Peyer's patch (tissue), 4 donors: ENCODE measurements at regions not wholly inside any gene's neighbourhood (a gene's known extent, or its start where the extent isn't known, plus 50 kb on each side); places are given as distances from the start of the nearest gene placed in this dataset.

ENCODE experiments used
- DNase-seq, 3 donors: peaks; one replicate each; pipeline ENCODE4 v3.0.0-alpha.2; 2017 to 2019
- H3K27ac ChIP-seq, 4 donors: fragments of 200-600 bp; sonication (generic); one replicate each; pipeline ENCODE4 v1.5.1; 2016 to 2019
- H3K27me3 ChIP-seq, 2 donors: fragments of 200-600 bp; sonication (generic); one replicate each; pipeline ENCODE4 v1.5.1; 2019
- H3K36me3 ChIP-seq, 3 donors: fragments of 200-600 bp; sonication (generic); one replicate each; pipeline ENCODE4 v1.5.1; 2016 to 2019
- H3K4me1 ChIP-seq, 4 donors: fragments of 200-600 bp; sonication (generic); one replicate each; pipeline ENCODE4 v1.5.1; 2016 to 2019
- H3K4me3 ChIP-seq, 4 donors: fragments of 200-600 bp; sonication (generic); 1 replicate in 3 of 4; 2 replicates in 1 of 4; pipeline ENCODE4 v1.5.1; 2016 to 2019; ENCODE audit warnings: mild to moderate bottlenecking in 1 of 4
- H3K9me3 ChIP-seq, 4 donors: fragments of 200-600 bp; sonication (generic); one replicate each; pipeline ENCODE4 v1.5.1; 2016 to 2019; ENCODE audit warnings: mild to moderate bottlenecking in 1 of 4
- CTCF ChIP-seq, 6 experiments: fragments of 450-650 bp in 4 of 6; fragments of 200-600 bp in 2 of 6; sonication (generic) in 1 of 6; IDR thresholded peaks; one replicate each; pipeline ENCODE4 v1.5.1; 2017 to 2019; ENCODE audit warnings: antibody characterized with exemption in 6 of 6, mild to moderate bottlenecking in 3 of 6, moderate library complexity in 1 of 6
- POLR2A ChIP-seq, 2 donors: fragments of 450-650 bp; IDR thresholded peaks; one replicate each; pipeline ENCODE4 v1.5.1; 2017; ENCODE audit warnings: antibody characterized with exemption in 2 of 2, mild to moderate bottlenecking in 2 of 2, moderate library complexity in 2 of 2

DNA sequence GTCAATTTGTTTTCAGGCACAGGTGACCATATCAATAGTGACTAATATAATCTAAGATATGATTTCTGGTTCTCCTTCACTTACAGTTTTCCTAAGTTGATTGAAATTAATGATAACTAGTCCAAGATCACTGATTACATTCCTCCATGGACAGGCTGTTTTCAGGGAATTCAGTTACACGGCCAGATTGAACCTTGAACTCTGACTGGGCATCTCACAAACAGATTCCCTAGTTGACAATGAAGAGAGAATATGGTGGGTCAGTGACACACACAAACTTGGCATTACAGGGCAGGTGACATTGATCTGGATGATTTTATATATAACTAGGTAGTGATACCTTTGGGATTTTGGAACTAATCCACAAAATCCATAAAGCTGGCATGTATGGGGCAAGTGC lies 110.2 kb upstream of the EGR2 start:
- H3K4me3 ChIP-seq = no peak overlapping the region
- no peaks in the 10 kb centered on the region for H3K4me1 ChIP-seq
- H3K36me3 ChIP-seq = no peaks in the 10 kb centered on the region
- TF ChIP-seq CTCF (IDR thresholded peaks at IDR 0.05) = no peak
- TF ChIP-seq POLR2A (IDR thresholded peaks at IDR 0.05) = no peak
- no peak overlapping the region for H3K27ac ChIP-seq
- H3K9me3 ChIP-seq = no peaks in the 10 kb centered on the region
- no peaks in the 10 kb centered on the region for H3K27me3 ChIP-seq
- no peak for DNase-seq

DNA sequence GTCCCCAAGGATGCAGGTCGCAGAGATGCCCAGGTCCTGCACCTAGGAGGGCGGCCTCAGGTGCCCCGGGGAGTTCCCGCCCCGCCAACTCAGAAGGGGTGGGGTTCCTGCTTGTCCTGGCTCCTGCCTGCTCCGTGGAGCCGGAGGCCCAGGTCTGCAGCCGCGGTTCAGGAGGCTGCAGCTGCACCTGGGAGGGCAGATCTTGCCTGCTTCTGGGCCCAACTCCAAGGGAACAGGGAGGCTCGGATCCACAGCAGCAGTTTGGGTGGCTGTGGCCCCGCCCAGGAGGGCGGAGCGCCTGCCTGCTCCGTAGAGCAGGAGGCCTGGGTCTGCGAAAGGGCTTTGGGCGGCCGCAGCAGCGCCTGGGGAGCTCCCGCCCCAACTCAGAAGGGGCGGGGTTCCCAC lies 108.2 kb upstream of the EGR2 start:
- no peak for TF ChIP-seq CTCF (IDR thresholded peaks at IDR 0.05)
- TF ChIP-seq POLR2A (IDR thresholded peaks at IDR 0.05) = no peak
- DNase-seq = no peak
- H3K27ac ChIP-seq = no peak overlapping the region
- no peaks in the 10 kb centered on the region for H3K36me3 ChIP-seq
- H3K4me3 ChIP-seq = peak overlapping the region in 1 of 4 donors; percentile 6
- H3K4me1 ChIP-seq = no peaks in the 10 kb centered on the region
- no peaks in the 10 kb centered on the region for H3K9me3 ChIP-seq
- no peaks in the 10 kb centered on the region for H3K27me3 ChIP-seq

DNA sequence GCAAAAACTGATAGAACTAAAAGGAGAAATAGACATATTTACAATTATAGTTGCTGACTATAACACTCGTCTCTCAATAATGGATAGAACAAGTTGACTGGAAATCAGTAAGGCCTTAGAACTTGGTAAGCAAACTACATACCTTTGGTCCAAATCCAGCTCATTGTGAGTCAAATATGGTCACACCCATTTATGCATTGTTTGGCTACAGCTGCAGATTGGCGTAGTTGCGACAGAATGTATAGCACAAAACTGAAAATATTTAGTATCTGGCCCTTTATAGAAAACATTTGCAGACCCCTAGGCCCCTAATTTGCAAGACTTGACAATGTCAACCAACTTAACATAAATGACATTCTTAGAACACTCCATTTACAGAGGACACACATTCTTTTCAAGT lies 103.6 kb upstream of the EGR2 start:
- Histone ChIP-seq H3K4me1 (no peaks in the 10 kb centered on the region), H3K27me3 (no peaks in the 10 kb centered on the region), H3K9me3 (no peaks in the 10 kb centered on the region), H3K4me3 (no peak overlapping the region), H3K36me3 (no peaks in the 10 kb centered on the region), H3K27ac (no peak overlapping the region)
- no peak for DNase-seq
- TF ChIP-seq POLR2A (IDR thresholded peaks at IDR 0.05) = no peak
- TF ChIP-seq CTCF (IDR thresholded peaks at IDR 0.05) = no peak

DNA sequence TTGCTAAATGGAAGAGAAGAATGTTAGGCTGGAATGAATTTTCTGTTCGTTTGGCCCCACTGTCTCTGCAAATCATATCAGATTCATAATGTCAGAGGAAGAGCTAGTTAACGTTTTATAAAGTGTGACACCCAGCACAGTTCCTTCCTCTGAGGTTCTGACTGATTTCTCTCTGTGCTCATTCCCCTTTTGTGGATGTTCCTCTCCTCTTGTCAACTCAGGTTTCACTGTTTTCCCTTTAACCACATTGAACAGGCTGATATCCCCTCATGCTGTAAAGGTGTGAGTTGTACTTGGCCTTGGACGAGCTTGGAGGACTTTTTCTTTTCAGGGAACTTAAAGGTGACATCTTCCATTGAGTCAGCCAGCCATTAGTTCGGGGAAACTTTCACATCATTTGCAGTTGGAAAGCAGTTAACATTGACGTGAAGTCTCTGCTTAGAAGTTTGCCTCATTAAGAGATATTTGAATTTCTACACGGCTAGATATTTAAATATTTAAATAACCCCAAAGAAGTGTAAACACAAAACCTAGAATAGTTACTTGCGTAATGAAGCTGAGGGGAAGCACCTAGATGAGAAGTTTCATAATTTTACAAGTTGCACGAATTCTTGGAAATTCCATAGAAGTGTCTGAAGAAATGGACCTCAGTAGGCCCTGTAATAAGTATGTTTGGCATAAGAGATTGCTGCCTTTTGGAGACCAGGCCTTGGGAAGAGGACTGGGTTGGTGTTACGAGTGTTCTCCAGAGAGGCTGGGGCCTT lies 101.5 kb upstream of the EGR2 start:
- no peak for DNase-seq
- Histone ChIP-seq H3K4me1 (no peaks in the 10 kb centered on the region), H3K9me3 (no peaks in the 10 kb centered on the region), H3K27me3 (no peaks in the 10 kb centered on the region), H3K36me3 (no peaks in the 10 kb centered on the region), H3K27ac (no peak overlapping the region), H3K4me3 (no peak overlapping the region)
- TF ChIP-seq POLR2A (IDR thresholded peaks at IDR 0.05) (no peak), CTCF (IDR thresholded peaks at IDR 0.05) (no peak)

- Histone ChIP-seq H3K9me3 (no peaks in the 10 kb centered on the region), H3K36me3 (no peaks in the 10 kb centered on the region), H3K4me3 (no peak overlapping the region), H3K4me1 (no peaks in the 10 kb centered on the region), H3K27ac (no peak overlapping the region), H3K27me3 (no peaks in the 10 kb centered on the region)
- TF ChIP-seq CTCF (IDR thresholded peaks at IDR 0.05) (no peak), POLR2A (IDR thresholded peaks at IDR 0.05) (no peak)
- no peak for DNase-seq
Measured at GRCh38 chr10:62916141-62916603, 100.0 kb upstream of the EGR2 start.
